Smooth muscle cell (in vitro differentiated cells): ENCODE measurements at regions not wholly inside any gene's neighbourhood (a gene's known extent, or its start where the extent isn't known, plus 50 kb on each side); places are given as distances from the start of the nearest gene placed in this dataset.

Experiments used
- DNase-seq: peaks from one replicate; lab custom pipeline; 2025; ENCODE audit not compliant: unreplicated experiment; lab: John Stamatoyannopoulos, UW
- H2AFZ ChIP-seq: fragments of 200-600 bp; sonication (generic); 2 replicates; pipeline ENCODE4 v1.6.0; 2016; ENCODE audit warnings: antibody characterized with exemption, low read depth, mild to moderate bottlenecking
- H3F3A ChIP-seq: fragments of 200-600 bp; sonication (generic); 2 replicates; pipeline ENCODE4 v1.6.0; 2017; ENCODE audit warnings: antibody characterized with exemption, low read depth
- H3K27ac ChIP-seq: fragments of 200-600 bp; sonication (generic); 2 replicates; pipeline ENCODE4 v1.5.1; 2016; ENCODE audit warnings: low read depth, mild to moderate bottlenecking
- H3K27me3 ChIP-seq: fragments of 200-600 bp; sonication (generic); 2 replicates; pipeline ENCODE4 v1.6.1; 2016; ENCODE audit warnings: low read depth, mild to moderate bottlenecking
- H3K36me3 ChIP-seq: fragments of 200-600 bp; sonication (generic); 2 replicates; pipeline ENCODE4 v1.5.1; 2016; ENCODE audit warnings: low read depth
- H3K4me1 ChIP-seq: fragments of 200-600 bp; sonication (generic); 2 replicates; pipeline ENCODE4 v1.5.1; 2016; ENCODE audit warnings: low read depth
- H3K4me2 ChIP-seq: fragments of 200-600 bp; sonication (generic); 2 replicates; pipeline ENCODE4 v1.6.0; 2016; ENCODE audit warnings: mild to moderate bottlenecking
- H3K4me3 ChIP-seq: fragments of 200-600 bp; sonication (generic); 2 replicates; pipeline ENCODE4 v1.5.1; 2016; ENCODE audit warnings: mild to moderate bottlenecking
- H3K79me2 ChIP-seq: fragments of 200-600 bp; sonication (generic); 2 replicates; pipeline ENCODE4 v1.6.0; 2016; ENCODE audit warnings: low read depth, mild to moderate bottlenecking
- H3K9ac ChIP-seq: fragments of 200-600 bp; sonication (generic); 2 replicates; pipeline ENCODE4 v1.6.0; 2016; ENCODE audit warnings: low read depth
- H3K9me3 ChIP-seq: fragments of 200-600 bp; sonication (generic); replicated peaks from 2 replicates; pipeline ENCODE4 v1.5.1; 2016; ENCODE audit warnings: low read depth
- H4K20me1 ChIP-seq: fragments of 200-600 bp; sonication (generic); 2 replicates; pipeline ENCODE4 v1.6.0; 2016; ENCODE audit warnings: low read depth
- CTCF ChIP-seq: fragments of 200-600 bp; sonication (generic); IDR thresholded peaks from 2 replicates; pipeline ENCODE4 v1.5.1; 2017; ENCODE audit warnings: borderline replicate concordance, mild to moderate bottlenecking, antibody characterized with exemption; ENCODE audit not compliant: insufficient read depth, poor library complexity, severe bottlenecking
- WGBS: methylation state at CpG from one replicate; pipeline ENCODE4 v1.1.7; 2016; ENCODE audit warnings: low lambda C conversion rate; 5-methylcytosine and 5-hydroxymethylcytosine counted together

- no peaks in the 10 kb centered on the region for H3K9me3 ChIP-seq
- H3K4me3 ChIP-seq, result no peak overlapping the region
- WGBS, result 71% methylated on average over 2 of the region's 2 CpGs
- no peak for DNase-seq
- no peaks in the 10 kb centered on the region for H3K36me3 ChIP-seq
- TF ChIP-seq CTCF, result no peak
- no peaks in the 10 kb centered on the region for H3F3A ChIP-seq
- H2AFZ ChIP-seq, result no peak overlapping the region
- H3K27me3 ChIP-seq, result no peaks in the 10 kb centered on the region
- no peaks in the 10 kb centered on the region for H4K20me1 ChIP-seq
- H3K9ac ChIP-seq, result no peak overlapping the region
- H3K27ac ChIP-seq, result no peak overlapping the region
- H3K4me1 ChIP-seq, result no peaks in the 10 kb centered on the region
- no peak overlapping the region for H3K4me2 ChIP-seq
- H3K79me2 ChIP-seq, result no peaks in the 10 kb centered on the region
Measured at GRCh38 chr12:64938179-64938578, 113.7 kb downstream of the TBC1D30 start.

- Histone ChIP-seq H4K20me1 (no peaks in the 10 kb centered on the region), H3K4me1 (no peaks in the 10 kb centered on the region), H3K4me2 (no peak overlapping the region), H3K27me3 (no peaks in the 10 kb centered on the region), H3K36me3 (no peaks in the 10 kb centered on the region), H3F3A (no peaks in the 10 kb centered on the region), H3K4me3 (no peak overlapping the region), H3K27ac (no peak overlapping the region), H2AFZ (no peak overlapping the region), H3K9ac (no peak overlapping the region), H3K9me3 (no peaks in the 10 kb centered on the region), H3K79me2 (no peaks in the 10 kb centered on the region)
- DNase-seq, result no peak
- 42% methylated on average over 5 of the region's 5 CpGs for WGBS
- no peak for TF ChIP-seq CTCF
Measured at GRCh38 chr12:64943686-64944085, 119.2 kb downstream of the TBC1D30 start.

DNA sequence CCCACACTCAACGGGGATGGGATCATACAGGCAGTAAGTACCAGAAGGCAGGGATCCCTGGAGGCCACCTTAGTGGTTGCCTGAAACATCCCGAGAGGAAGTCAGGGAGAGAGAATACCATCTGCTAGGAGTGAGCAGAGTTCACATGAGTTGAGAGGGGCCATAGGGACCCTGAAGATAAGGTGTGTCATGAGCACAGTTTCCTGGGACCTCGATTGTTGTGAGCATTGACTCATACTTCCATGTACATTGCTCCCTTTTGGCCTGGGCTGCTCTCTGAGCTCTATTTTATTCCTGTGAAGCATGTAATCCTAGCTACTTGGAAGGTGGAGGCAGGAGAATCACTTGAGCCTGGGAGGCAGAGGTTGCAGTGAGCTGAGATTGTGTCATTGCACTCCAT lies 120.5 kb downstream of the TBC1D30 start:
- no peak for TF ChIP-seq CTCF
- no peaks in the 10 kb centered on the region for H3K9me3 ChIP-seq
- no peak for DNase-seq
- H3K27ac ChIP-seq, result no peak overlapping the region
- whole genome bisulfite sequencing, result 89% methylated on average over 3 of the region's 3 CpGs
- no peaks in the 10 kb centered on the region for H3K36me3 ChIP-seq
- no peak overlapping the region for H2AFZ ChIP-seq
- H3K4me2 ChIP-seq, result no peak overlapping the region
- no peak overlapping the region for H3K4me3 ChIP-seq
- no peaks in the 10 kb centered on the region for H4K20me1 ChIP-seq
- H3K27me3 ChIP-seq, result no peaks in the 10 kb centered on the region
- H3K4me1 ChIP-seq, result no peaks in the 10 kb centered on the region
- H3K9ac ChIP-seq, result no peak overlapping the region
- H3F3A ChIP-seq, result no peaks in the 10 kb centered on the region
- H3K79me2 ChIP-seq, result no peaks in the 10 kb centered on the region

DNA sequence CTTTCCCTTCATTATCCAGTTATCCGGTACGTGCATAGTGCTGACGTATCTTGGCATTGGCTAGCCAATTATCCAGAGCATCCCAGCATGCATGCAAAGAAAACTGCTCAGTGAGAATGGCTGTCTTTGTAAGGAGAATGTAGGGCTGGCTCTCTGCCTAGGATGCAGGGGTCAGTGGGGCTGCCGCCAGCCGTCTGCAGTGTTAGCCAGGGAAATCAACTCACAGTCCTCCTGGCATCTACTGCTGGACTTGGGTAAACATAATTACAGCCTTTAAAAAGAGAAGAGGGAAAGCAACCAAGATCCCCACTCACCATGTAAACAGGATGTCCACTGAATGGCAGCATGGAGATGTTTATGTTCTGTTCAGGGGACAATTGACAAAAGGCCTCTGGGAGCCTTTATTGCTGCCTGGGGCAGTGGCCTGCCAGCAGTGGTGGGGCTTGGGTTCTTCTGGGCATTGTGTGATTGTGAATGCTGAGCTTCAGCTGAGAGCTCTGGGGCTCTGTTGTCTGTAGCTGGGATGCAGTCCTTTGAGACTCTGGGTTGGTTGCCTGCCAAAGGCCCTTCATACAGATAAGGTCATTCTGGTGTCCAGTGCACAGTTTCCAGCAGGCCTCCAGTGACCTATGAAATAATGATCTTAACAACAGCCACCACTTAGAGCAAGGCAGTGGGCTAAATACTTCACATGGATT lies 121.8 kb downstream of the TBC1D30 start:
- Histone ChIP-seq H3F3A (no peaks in the 10 kb centered on the region), H3K4me3 (no peak overlapping the region), H3K36me3 (no peaks in the 10 kb centered on the region), H3K4me1 (no peaks in the 10 kb centered on the region), H4K20me1 (no peaks in the 10 kb centered on the region), H3K27ac (no peak overlapping the region), H3K79me2 (no peaks in the 10 kb centered on the region), H3K9ac (no peak overlapping the region), H3K27me3 (no peaks in the 10 kb centered on the region), H2AFZ (no peak overlapping the region), H3K4me2 (no peak overlapping the region), H3K9me3 (no peaks in the 10 kb centered on the region)
- WGBS, result 91% methylated on average over 5 of the region's 5 CpGs
- TF ChIP-seq CTCF, result no peak
- no peak for DNase-seq
